Type B pancreatic cell (in vitro differentiated cells): ENCODE measurements at regions not wholly inside any gene's neighbourhood (a gene's known extent, or its start where the extent isn't known, plus 50 kb on each side); places are given as distances from the start of the nearest gene placed in this dataset.
A peak's percentile ranks its signal among the peaks of the same experiment; 100 is the strongest.

Experiments used
- DNase-seq: peaks from one replicate; pipeline ENCODE4 v3.0.0; 2021; ENCODE audit warnings: mixed read lengths; ENCODE audit not compliant: unreplicated experiment; ENCODE audit errors: extremely low spot score
- H3K27ac Mint-ChIP-seq: 2 replicates; pipeline ENCODE4 v1.8.0; 2021; ENCODE audit warnings: mild to moderate bottlenecking, mixed read lengths
- H3K27me3 Mint-ChIP-seq: 2 replicates; pipeline ENCODE4 v1.8.0; 2021; ENCODE audit warnings: mixed read lengths
- H3K36me3 Mint-ChIP-seq: 2 replicates; pipeline ENCODE4 v1.8.0; 2021; ENCODE audit warnings: mixed read lengths
- H3K4me1 Mint-ChIP-seq: one replicate; pipeline ENCODE4 v1.8.0; 2021; ENCODE audit warnings: mixed read lengths; ENCODE audit not compliant: unreplicated experiment
- H3K4me3 Mint-ChIP-seq: 2 replicates; pipeline ENCODE4 v1.8.0; 2021; ENCODE audit warnings: mild to moderate bottlenecking, mixed read lengths
- H3K9me3 Mint-ChIP-seq: 2 replicates; pipeline ENCODE4 v1.8.0; 2021; ENCODE audit warnings: mixed read lengths
- TF ChIP-seq, protein P1 (sequence below): fragments of 200-600 bp; sonication (generic); conservative IDR thresholded peaks from 2 replicates; pipeline ENCODE4 v1.5.0; 2021; ENCODE audit warnings: antibody characterized with exemption, mild to moderate bottlenecking

DNA sequence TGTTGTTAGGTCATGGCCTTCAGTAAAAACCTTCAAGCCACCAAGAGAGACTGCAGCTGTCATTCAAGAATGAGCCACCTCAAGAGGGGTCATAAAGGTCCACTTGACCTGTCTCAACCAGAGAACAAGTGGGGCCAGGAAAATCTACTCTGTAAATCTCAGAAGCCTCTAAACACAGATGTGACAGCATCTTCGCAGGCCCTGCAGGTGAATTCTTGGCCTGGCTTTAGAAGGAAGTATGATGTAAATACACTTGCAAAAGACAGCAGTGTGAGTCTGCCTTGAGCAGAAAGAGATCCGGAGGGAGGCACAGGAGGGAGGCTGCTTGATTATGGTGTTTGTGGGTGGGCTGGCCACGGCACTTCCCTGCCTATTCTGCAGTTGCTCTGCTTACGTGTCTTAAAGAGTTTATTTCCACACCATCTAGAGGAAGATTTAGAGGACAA is 1082.9 kb downstream of the UQCRFS1 start:
- Mint-ChIP-seq H3K4me3 (peak overlapping the region; percentile 29), H3K27me3 (peaks cover 18% of the 10 kb centered on the region), H3K27ac (peak overlapping the region; percentile 32), H3K9me3 (no peaks in the 10 kb centered on the region), H3K4me1 (peaks cover 44% of the 10 kb centered on the region), H3K36me3 (no peaks in the 10 kb centered on the region)
- TF ChIP-seq, protein P1, sequence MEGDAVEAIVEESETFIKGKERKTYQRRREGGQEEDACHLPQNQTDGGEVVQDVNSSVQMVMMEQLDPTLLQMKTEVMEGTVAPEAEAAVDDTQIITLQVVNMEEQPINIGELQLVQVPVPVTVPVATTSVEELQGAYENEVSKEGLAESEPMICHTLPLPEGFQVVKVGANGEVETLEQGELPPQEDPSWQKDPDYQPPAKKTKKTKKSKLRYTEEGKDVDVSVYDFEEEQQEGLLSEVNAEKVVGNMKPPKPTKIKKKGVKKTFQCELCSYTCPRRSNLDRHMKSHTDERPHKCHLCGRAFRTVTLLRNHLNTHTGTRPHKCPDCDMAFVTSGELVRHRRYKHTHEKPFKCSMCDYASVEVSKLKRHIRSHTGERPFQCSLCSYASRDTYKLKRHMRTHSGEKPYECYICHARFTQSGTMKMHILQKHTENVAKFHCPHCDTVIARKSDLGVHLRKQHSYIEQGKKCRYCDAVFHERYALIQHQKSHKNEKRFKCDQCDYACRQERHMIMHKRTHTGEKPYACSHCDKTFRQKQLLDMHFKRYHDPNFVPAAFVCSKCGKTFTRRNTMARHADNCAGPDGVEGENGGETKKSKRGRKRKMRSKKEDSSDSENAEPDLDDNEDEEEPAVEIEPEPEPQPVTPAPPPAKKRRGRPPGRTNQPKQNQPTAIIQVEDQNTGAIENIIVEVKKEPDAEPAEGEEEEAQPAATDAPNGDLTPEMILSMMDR: no peak
- DNase-seq: no peak

DNA sequence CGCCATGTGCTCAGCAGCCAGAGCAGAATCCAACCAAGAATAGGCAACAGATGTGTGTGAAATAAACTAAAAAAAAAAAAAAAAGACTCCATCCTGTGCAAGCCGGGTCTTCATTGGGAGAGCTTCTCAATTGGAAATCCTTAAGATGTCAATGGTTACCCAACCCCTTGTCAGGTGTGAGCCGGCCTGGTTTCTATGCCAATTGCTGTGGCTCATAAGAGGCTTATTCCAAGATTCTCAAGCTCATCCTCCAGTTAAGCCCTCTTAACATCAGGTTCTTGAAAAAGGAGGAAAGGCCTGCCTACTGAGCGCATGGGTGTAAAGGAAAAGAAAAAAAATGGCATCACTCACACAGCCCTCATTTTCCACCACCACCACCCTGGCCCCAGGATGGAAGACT is 1084.6 kb downstream of the UQCRFS1 start:
- TF ChIP-seq, protein P1: no peak

DNA sequence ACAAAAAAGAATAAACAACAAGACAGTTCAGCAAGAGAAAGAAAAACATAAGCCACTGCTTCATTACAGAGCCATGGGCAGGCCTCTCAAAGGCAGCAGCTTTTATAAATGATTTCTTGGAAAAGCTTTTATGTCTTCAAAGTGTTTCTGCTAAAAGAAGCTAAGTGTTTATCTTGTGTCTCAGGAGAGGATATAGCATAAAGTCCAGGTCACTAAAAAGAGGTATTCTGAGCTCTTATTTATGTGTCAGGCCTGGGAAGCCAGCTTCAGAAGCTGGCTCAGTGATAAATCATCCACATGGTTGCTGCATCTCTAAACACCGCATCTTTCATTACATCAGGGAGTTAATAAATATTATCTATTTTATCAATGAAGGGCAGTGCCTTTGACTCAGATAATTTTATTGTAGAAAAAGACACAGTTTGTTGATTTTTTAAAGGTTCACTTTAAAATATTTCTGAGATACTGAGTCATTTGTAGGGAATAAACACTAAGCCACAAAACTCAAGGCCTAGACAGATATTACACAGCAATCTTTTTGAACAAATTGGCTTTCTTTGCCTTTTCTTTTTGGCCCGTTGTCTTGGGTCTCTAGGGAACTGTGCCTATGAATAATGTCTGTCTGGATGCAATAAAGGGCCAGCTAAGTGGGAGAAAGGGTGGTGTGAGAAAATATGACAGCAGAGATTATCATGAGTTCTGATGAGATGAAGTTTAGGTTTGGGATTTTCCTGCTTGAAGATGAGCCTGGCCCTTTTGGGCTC is 1086.6 kb downstream of the UQCRFS1 start:
- Mint-ChIP-seq H3K4me1 (peaks cover 45% of the 10 kb centered on the region), H3K9me3 (peaks cover 4% of the 10 kb centered on the region), H3K36me3 (peaks cover 4% of the 10 kb centered on the region), H3K4me3 (no peak overlapping the region), H3K27me3 (peaks cover 20% of the 10 kb centered on the region), H3K27ac (no peak overlapping the region)
- TF ChIP-seq, protein P1: no peak
- DNase-seq: no peak

More for the DNA sequence above, 1084.6 kb downstream of the UQCRFS1 start:
- Mint-ChIP-seq H3K27me3 (peaks cover 22% of the 10 kb centered on the region), H3K9me3 (peaks cover 4% of the 10 kb centered on the region), H3K4me1 (peaks cover 47% of the 10 kb centered on the region), H3K4me3 (no peak overlapping the region), H3K27ac (no peak overlapping the region), H3K36me3 (peaks cover 4% of the 10 kb centered on the region)
- DNase-seq: no peak

DNA sequence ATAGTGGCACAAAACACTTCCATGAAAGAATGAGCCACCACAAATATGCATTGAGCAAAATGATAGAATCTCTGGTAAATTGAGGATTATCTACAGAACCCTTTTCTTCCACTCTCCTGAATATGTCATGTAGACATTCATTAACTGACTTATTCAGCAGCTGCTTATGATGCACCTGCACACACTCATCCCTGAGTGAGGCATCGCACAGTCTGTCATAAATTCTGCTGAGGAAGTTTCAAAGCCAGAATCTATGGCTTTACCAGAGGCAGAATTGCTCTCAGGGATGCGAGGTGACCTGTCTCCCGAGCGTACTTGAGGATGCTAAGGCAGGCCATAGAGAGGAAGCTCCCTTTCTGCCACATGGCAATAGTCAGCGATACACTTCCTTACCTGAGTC is 1090.2 kb downstream of the UQCRFS1 start:
- Mint-ChIP-seq H3K27ac (no peak overlapping the region), H3K4me1 (peaks cover 27% of the 10 kb centered on the region), H3K27me3 (peaks cover 12% of the 10 kb centered on the region), H3K4me3 (no peak overlapping the region), H3K9me3 (peaks cover 4% of the 10 kb centered on the region), H3K36me3 (peaks cover 4% of the 10 kb centered on the region)
- TF ChIP-seq, protein P1: no peak
- no peak for DNase-seq

DNA sequence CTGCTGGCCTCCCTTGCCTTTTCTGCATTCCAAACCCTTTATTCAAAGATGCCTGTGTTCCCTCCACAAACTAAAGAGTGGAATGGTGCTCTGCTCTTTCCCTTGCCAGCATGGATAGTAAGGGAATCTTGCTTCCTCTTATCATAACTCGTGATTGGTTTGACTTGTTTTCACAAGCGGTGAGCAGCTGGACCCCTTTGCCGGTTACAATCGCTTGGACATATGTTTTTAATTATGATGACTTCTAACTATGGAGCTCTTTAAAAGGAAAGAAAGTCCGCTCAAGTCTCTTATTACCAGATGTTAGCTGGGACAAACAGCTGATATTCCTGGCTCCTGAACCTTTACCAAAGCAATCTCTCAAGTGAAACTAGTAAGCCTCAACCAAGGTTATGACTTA is 1094.7 kb downstream of the UQCRFS1 start:
- Mint-ChIP-seq H3K27me3 (peaks cover 8% of the 10 kb centered on the region), H3K36me3 (no peaks in the 10 kb centered on the region), H3K4me1 (peaks cover 19% of the 10 kb centered on the region), H3K4me3 (peak overlapping the region; percentile 19), H3K9me3 (no peaks in the 10 kb centered on the region), H3K27ac (no peak overlapping the region)
- DNase-seq: no peak
- TF ChIP-seq, protein P1: no peak
